Central memory CD4-positive, alpha-beta T cell (primary cell): ENCODE measurements at regions not wholly inside any gene's neighbourhood (a gene's known extent, or its start where the extent isn't known, plus 50 kb on each side); places are given as distances from the start of the nearest gene placed in this dataset.

ENCODE experiments used
- DNase-seq: peaks from one replicate; pipeline ENCODE4 v3.0.0; 2022

DNA sequence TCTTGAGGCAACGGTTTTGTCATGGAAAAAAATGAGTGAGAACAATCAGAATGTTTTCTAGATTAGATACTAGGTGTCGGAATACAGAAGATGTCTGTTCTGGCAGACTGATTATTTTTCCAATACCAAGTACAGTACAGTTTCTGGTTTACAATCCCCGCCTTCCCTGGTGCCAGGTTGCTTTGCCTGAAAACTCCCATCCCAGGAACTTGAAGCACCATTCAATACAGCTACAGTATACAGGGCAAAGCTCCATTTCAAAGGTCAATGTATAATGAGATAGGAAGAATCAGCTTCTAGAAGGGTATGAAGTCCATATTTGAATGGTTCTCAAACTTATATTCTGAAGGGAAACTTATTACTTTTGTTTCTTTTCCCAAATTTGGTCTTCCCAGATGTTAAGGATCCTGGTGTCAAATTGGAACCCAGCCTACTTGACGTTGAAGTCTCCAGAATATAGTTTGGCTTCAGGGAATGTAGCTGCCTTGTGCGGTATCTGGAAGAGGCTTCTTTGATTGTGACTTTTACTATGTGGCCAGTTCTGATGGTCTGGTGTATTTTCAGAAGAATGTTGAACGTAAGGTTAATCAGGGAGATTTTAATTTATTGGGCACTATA lies 238.0 kb upstream of the ATP2B1 start:
- DNase-seq, result no peak

DNA sequence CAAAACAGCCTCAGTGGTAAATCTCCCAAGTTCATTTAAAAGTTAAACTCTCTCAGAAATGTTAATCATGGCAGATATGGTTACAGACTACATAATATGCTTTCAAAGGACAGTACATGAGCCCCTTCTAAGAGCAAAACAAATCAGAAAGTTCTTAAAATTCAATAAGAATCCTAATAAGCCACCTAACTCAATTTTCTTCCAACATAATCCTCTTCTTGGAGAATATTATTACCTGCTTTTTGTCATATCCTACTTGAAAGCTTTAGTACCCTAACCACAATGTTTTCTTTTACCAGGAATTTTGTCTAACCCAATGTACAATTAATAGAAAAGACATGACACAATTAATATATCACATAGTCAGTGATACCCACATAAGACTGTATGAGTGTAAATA lies 236.5 kb upstream of the ATP2B1 start:
- DNase-seq, result no peak

GRCh38 chr12:89943463-89943862 lies 234.8 kb upstream of the ATP2B1 start:
- DNase-seq, result no peak

- DNase-seq, result no peak
Observed at GRCh38 chr12:89941436-89941835, 232.8 kb upstream of the ATP2B1 start.

DNA sequence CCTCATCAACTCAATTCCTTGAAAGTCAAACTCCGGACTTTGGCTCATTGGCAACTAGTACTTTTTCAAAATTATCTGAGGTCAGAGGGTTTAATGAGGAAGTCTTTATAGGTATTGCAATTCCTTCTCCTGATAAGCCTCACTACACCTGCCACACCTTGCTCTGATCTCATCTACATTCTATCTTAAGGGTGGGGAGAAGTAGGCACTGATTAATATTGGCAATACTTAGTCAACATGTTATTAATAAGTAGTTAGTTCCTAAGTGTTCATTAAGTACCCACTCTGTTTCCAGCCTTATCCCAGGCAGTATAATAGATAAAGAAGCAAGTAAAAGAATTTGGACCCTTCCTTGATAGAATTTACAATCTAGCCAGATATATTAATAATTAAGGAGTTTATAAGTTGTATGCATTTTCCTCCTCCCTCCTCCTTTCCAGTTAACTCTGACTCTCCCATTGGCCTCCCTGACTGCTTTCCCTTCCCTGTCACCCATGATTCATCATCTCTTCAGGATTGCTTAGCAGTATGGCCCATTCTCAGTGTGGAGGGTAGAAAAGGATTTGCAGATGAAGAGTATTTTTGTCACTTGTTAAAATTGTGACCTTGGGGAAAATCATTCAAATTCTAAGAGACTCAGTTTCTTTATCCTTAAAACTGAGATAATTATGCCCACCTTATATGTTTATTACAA lies 231.0 kb upstream of the ATP2B1 start:
- DNase-seq, result no peak

GRCh38 chr12:89936631-89937030 lies 228.0 kb upstream of the ATP2B1 start:
- DNase-seq, result no peak

GRCh38 chr12:89935850-89936249 lies 227.2 kb upstream of the ATP2B1 start:
- DNase-seq, result no peak

DNA sequence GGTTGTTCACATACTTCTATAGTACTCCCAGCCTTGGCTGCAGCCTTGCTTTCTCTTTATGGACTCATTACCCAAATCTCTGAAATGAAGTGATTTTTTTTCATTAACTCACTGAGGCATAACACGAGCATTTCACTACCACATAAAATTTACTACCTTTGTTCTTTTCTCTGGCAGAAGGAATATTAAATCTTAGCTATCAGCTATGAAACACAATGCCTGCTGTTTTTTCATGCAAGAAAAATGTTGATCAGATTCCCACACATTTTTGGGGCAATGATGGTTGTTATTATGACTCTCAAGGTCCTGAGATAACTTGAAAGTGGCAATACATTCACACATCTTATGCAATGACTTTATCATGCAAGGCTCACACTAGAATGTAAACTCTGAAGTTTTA lies 225.3 kb upstream of the ATP2B1 start:
- no peak for DNase-seq

DNA sequence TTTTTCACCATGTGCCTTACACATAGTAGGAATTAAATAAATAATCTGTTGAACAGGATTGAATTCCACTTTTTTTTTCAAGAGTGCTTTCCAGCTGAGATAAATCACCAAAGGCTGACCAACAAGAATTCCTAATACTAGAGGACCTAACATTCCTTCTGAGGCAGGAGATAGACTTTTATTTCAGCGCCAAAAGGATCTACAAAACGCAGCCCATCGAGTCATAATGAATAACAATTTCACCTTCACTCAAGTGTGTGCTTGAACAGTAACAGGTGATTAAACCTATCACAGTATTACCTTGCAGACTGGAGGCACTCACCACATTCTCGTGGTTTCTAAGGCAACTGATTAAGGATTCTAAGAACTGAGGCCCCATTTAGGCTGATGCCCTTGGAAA lies 224.3 kb upstream of the ATP2B1 start:
- DNase-seq, result no peak

DNA sequence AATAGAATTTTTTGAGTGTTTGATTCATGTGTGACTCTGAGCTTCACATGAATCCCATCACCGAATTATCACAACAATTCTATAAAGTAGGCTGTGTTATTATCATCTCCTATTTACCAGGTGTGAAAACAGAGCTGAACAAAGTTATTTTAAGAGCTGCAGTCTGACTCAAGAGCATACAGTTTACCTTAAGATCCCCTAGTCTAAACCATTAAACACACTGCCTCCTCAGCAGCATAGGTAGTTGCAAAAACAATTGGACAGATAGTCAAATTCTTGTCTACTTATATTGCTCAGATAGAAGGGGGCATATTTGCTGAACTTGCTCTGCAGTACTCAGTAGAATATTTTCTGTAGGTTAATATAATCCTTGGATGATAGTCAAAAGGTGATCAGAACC lies 219.8 kb upstream of the ATP2B1 start:
- DNase-seq, result no peak

- peak; percentile 4 for DNase-seq
Observed at GRCh38 chr12:89927226-89927698, 218.6 kb upstream of the ATP2B1 start.

DNA sequence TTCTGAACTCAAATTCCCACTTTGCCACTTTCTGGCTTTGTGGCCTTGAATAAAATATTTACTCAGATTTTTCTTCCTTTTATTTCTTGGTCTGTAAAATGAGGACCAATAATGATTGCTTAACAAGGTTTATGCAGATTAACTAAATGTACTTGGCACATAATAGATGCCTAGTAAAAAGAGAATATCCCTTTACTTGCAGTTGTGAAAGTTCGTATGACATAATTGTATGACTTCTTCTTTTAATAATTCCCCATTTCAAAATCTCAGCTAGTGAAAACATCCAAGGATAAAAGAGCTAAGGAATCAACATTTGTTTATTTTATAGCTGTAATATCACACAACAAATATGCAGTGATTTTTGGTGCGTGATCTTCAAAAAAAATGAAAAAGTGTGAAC lies 215.6 kb upstream of the ATP2B1 start:
- DNase-seq, result no peak

DNA sequence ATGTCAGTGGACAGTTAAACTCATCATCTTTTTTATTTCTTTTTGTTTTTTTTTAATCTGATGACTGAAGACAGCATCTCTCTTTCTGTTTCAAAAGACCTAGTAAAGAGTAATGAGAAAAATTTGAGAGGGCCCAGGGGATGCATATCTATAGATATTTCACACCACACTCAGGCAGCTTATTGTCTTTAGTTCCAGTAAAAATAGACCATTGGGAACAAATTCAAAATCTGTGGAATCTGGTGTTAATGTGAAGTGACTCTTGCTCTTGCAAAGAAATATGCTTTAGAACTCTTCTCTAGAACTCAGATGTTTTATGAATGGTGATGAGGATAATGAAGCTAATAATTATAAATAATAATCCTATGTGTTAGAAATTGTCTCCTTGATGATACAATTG lies 214.5 kb upstream of the ATP2B1 start:
- no peak for DNase-seq

- no peak for DNase-seq
Observed at GRCh38 chr12:89920866-89921265, 212.2 kb upstream of the ATP2B1 start.

- no peak for DNase-seq
Observed at GRCh38 chr12:89919241-89919906, 210.7 kb upstream of the ATP2B1 start.

DNA sequence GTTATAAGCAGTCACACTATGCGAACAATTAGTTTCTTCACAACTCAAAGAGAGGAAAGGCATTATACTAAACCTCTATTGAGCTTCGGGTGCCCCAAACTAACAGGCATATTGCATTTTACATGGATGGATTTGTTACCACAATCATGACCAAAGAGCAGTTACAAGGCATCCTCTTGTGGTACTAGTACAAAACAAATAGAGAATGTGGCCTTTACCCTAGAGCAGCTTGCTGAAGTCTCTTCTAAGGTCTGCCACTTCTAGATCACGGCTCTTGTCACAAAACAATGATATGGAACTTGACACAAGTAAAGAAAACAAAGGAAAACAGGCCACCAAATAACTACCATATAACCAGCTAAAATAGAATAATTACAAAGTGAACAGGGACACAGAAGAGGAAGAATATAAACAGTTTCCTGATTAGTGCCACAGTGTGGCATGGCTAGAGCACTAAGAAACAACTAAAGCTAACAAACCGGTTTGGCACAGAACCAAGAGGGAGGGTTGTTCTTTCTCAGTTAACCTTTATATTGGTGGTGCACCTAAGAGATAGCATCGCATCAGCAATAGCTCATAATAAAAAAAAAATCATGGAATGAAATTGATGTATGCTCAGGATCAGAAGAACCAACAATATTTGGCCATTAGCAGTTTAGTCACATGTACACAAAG lies 209.7 kb upstream of the ATP2B1 start:
- DNase-seq, result no peak

DNA sequence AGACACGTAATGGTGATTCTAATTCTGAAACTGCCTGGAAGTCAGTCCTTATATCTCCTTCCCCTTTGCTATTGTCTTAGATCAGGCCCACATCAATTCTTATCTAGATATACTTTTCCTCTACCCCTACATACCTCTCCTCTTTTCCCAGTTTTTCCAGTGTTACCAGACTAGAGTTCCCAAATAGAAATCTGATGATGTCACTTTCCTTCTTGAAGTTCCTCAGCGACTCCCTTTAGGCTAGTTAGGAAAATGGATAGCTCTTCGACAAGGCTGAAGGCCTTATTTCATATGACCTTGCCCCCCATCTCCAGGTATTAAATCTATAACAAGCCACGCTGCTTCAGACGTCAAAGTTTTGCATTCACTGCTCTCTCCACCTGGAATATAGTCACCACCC lies 201.1 kb upstream of the ATP2B1 start:
- no peak for DNase-seq

DNA sequence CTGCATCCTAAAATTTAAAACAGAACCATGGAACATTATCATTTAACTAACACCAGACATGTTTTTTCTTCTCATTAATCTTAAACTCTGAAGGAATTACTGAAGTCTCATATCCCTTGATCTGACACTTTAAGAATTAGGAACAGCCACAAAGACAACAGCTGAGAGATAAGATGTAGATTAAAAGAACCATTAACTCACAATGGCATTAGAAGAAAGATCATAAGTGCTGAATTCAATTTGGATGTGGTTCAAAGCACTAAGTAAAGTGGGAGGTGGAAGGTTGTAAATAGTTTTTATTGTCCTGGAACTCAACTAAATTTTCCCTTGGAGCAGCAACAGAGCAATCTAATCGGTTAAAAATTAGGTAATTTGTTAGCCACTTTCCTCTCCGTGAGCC lies 199.0 kb upstream of the ATP2B1 start:
- DNase-seq, result no peak

DNA sequence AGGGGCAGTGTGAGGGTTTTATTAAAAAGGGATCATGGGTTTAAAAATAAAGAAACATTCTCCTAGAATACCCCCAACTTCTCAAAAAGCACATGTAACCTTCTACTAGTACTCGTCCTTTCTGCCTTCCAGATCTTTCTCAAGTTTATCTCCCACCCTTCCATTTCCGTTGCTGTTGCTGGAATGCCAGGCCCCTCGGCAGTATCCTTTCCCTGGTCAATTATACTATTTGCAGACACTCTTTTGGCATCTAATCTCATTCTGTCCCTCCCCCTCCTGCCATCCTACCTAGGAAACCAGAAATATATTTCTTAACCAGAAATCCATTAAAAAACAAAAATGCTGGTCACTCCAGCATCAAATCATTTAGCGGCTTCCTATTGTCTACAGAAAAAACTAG lies 198.2 kb upstream of the ATP2B1 start:
- DNase-seq, result no peak

- DNase-seq, result no peak
Observed at GRCh38 chr12:89906178-89906577, 197.5 kb upstream of the ATP2B1 start.

DNA sequence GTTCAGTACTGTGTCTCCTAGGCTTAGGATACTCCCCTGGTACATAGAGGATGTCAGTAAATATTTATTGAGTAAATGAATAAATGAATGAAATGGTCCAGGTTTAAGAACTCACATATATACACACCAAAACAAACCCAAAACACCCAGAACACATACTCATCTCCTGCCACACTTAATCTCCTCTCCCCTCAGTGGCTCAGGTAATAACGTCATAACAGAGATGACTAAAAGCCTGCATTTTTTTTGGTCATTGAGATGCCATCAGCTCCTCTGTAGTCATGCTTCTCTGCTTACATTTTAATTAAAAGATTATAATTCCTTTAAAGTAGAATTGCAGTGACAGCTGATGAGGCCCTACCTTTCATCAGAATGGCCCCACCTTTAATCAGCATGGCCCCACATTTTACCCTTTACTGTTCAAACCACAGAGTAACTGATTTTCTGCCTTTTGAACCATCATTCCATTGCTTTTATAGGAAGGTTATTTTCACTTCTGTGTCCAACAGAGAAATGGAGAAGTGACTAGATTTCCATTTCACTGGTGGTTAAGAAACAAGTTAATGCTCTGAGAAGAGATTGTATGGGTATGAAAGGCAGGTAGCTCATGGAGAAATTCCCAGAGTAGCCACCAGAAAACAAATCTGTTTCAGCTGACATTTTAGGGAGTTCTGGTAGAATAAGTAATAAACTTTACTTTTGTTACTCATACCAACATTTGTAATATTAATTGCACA lies 193.4 kb upstream of the ATP2B1 start:
- DNase-seq, result no peak

GRCh38 chr12:89901319-89901718 lies 192.7 kb upstream of the ATP2B1 start:
- no peak for DNase-seq

DNA sequence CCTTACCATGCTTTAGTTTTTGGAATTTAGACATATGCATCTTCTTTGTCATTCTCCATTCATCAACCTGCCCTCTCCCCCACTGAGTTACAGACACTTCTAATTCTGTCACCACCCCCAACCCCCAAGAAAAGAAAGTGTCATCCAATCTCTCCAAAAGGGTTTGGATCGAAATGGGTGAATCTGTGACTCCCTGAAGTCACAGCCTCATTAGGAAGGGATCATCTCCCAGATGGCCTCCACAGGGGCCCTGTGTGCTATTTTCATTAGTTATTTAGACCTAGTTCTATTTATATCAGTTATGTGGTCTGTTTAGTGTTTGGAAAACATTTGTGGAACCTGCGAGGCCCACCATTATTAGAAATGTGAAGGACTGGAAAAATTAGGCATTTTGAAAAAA lies 191.0 kb upstream of the ATP2B1 start:
- DNase-seq, result no peak
